IMR-90 (cell line): ENCODE measurements at regions not wholly inside any gene's neighbourhood (a gene's known extent, or its start where the extent isn't known, plus 50 kb on each side); places are given as distances from the start of the nearest gene placed in this dataset.

Source experiments
- ATAC-seq: fragments of 200-7000 bp; cut with Tn5 transposase; 2 replicates; pipeline ENCODE4 v1.9.1; 2020; ENCODE audit warnings: low read depth, mild to moderate bottlenecking, moderate library complexity
- BruUV-seq: library from RNA; stranded (reverse); fragments of 400-500 nt; replicated peaks from 2 replicates; lab custom pipeline; 2021; lab: Mats Ljungman, UMichigan
- CTCF ChIA-PET: fragments of 300-600 bp; formaldehyde crosslinking; extraction: SDS; loops from one replicate; lab custom pipeline; 2021; ENCODE audit warnings: antibody characterized with exemption; lab: Yijun Ruan, JAX
- POLR2A ChIA-PET: fragments of 300-600 bp; sonication (Branson Sonifier 250); formaldehyde crosslinking; loops from one replicate; lab custom pipeline; 2022; ENCODE audit warnings: antibody characterized with exemption; ENCODE audit not compliant: unreplicated experiment; lab: Charles Lee
- DNase-seq: peaks from one replicate; pipeline ENCODE4 v3.0.0; 2013
- H2AFZ ChIP-seq: replicated peaks from 2 replicates; pipeline ENCODE3; 2013; ENCODE audit warnings: low read length, mild to moderate bottlenecking; ENCODE audit not compliant: poor library complexity
- H2AK5ac ChIP-seq: 2 replicates; pipeline ENCODE4 v1.6.1; 2013; ENCODE audit warnings: low read depth, low read length, inconsistent platforms
- H2AK9ac ChIP-seq: replicated peaks from 2 replicates; pipeline ENCODE3; 2013; ENCODE audit warnings: mild to moderate bottlenecking, low read depth, low read length, moderate library complexity; ENCODE audit not compliant: poor library complexity
- H2BK120ac ChIP-seq: 2 replicates; pipeline ENCODE4 v1.6.1; 2013; ENCODE audit warnings: low read depth, low read length, inconsistent platforms
- H2BK15ac ChIP-seq: 3 replicates; pipeline ENCODE4 v1.6.1; 2013; ENCODE audit warnings: low read depth, low read length, inconsistent platforms
- H2BK20ac ChIP-seq: 2 replicates; pipeline ENCODE4 v1.6.1; 2013; ENCODE audit warnings: low read depth, mild to moderate bottlenecking, inconsistent platforms, low read length, moderate library complexity
- H2BK5ac ChIP-seq: 2 replicates; pipeline ENCODE4 v1.6.1; 2013; ENCODE audit warnings: mild to moderate bottlenecking, low read depth, low read length, inconsistent platforms; ENCODE audit not compliant: poor library complexity, severe bottlenecking
- H3K14ac ChIP-seq: replicated peaks from 2 replicates; pipeline ENCODE4 v1.6.1; 2013; ENCODE audit warnings: low read depth, low read length, inconsistent platforms
- H3K18ac ChIP-seq: 2 replicates; pipeline ENCODE4 v1.6.1; 2013; ENCODE audit warnings: low read depth, low read length, control low read depth
- H3K23ac ChIP-seq: 2 replicates; pipeline ENCODE4 v1.6.1; 2013; ENCODE audit warnings: low read depth, low read length, inconsistent platforms
- H3K27ac ChIP-seq: 2 replicates; pipeline ENCODE4 v1.5.1; 2013; ENCODE audit warnings: mild to moderate bottlenecking, control low read depth, low read length; ENCODE audit not compliant: insufficient read depth
- H3K27me3 ChIP-seq: 2 replicates; pipeline ENCODE4 v1.6.1; 2013; ENCODE audit warnings: low read length; ENCODE audit not compliant: control insufficient read depth, insufficient read depth
- H3K36me3 ChIP-seq: 2 replicates; pipeline ENCODE4 v1.6.1; 2013; ENCODE audit warnings: low read length, mixed read lengths; ENCODE audit not compliant: control insufficient read depth, insufficient read depth
- H3K4ac ChIP-seq: 2 replicates; pipeline ENCODE4 v1.6.1; 2013; ENCODE audit warnings: low read depth, low read length, inconsistent platforms
- H3K4me1 ChIP-seq: 2 replicates; pipeline ENCODE4 v1.6.1; 2013; ENCODE audit warnings: low read length, mixed read lengths; ENCODE audit not compliant: control insufficient read depth, insufficient read depth
- H3K4me2 ChIP-seq: 2 replicates; pipeline ENCODE4 v1.6.1; 2013; ENCODE audit warnings: low read depth, mild to moderate bottlenecking, control low read depth, low read length, moderate library complexity
- H3K4me3 ChIP-seq: 2 replicates; pipeline ENCODE4 v1.5.1; 2013; ENCODE audit warnings: low read depth, mild to moderate bottlenecking, control low read depth, low read length, moderate library complexity; ENCODE audit not compliant: insufficient read depth
- H3K56ac ChIP-seq: 2 replicates; pipeline ENCODE4 v1.6.1; 2013; ENCODE audit warnings: low read length, inconsistent platforms; ENCODE audit not compliant: insufficient read depth; ENCODE audit errors: extremely low read depth
- H3K79me1 ChIP-seq, 2 experiments: 2 replicates each; pipeline ENCODE4 v1.6.1; 2013; ENCODE audit warnings: low read length in 2 of 2, inconsistent platforms in 1 of 2, low read depth in 1 of 2
- H3K9ac ChIP-seq: 2 replicates; pipeline ENCODE4 v1.6.1; 2013; ENCODE audit warnings: low read depth, low read length, control low read depth
- H3K9me1 ChIP-seq: 2 replicates; pipeline ENCODE4 v1.6.1; 2013; ENCODE audit warnings: low read length, inconsistent platforms; ENCODE audit not compliant: insufficient read depth
- H3K9me3 ChIP-seq: 2 replicates; pipeline ENCODE4 v1.6.1; 2013; ENCODE audit warnings: low read length; ENCODE audit not compliant: control insufficient read depth, insufficient read depth
- H4K20me1 ChIP-seq: 2 replicates; pipeline ENCODE4 v1.6.1; 2013; ENCODE audit warnings: low read length, inconsistent platforms; ENCODE audit not compliant: insufficient read depth
- H4K5ac ChIP-seq: 2 replicates; pipeline ENCODE4 v1.6.1; 2013; ENCODE audit warnings: mild to moderate bottlenecking, low read depth, low read length, control low read depth
- H4K8ac ChIP-seq, 2 experiments: 2 replicates each; pipeline ENCODE4 v1.6.1; 2013; ENCODE audit warnings: low read depth in 2 of 2, low read length in 2 of 2, control low read depth in 1 of 2, inconsistent platforms in 1 of 2
- H4K91ac ChIP-seq: 2 replicates; pipeline ENCODE4 v1.6.1; 2013; ENCODE audit warnings: low read depth, low read length, inconsistent platforms; ENCODE audit not compliant: insufficient read depth
- BHLHE40 ChIP-seq: fragments of 150-350 bp; IDR thresholded peaks from 2 replicates; pipeline ENCODE4 v1.6.1; 2016; ENCODE audit warnings: mild to moderate bottlenecking, low read depth, low read length
- CEBPB ChIP-seq: IDR thresholded peaks from 2 replicates; pipeline ENCODE4 v1.6.1; 2012; ENCODE audit warnings: low read depth, low read length, improper control_type of control experiment
- FOS ChIP-seq: fragments of 150-350 bp; IDR thresholded peaks from 2 replicates; pipeline ENCODE4 v1.6.1; 2016; ENCODE audit warnings: low read depth, low read length
- MAFK ChIP-seq: IDR thresholded peaks from 2 replicates; pipeline ENCODE4 v1.6.1; 2012; ENCODE audit warnings: low read depth, low read length, improper control_type of control experiment
- MAZ ChIP-seq: IDR thresholded peaks from 2 replicates; pipeline ENCODE4 v1.6.1; 2012; ENCODE audit warnings: low read depth, mild to moderate bottlenecking, low read length, improper control_type of control experiment, moderate library complexity, borderline replicate concordance
- MXI1 ChIP-seq: IDR thresholded peaks from 2 replicates; pipeline ENCODE4 v1.6.1; 2012; ENCODE audit warnings: low read depth, mild to moderate bottlenecking, low read length, moderate library complexity, borderline replicate concordance
- POLR2A ChIP-seq: IDR thresholded peaks from 2 replicates; pipeline ENCODE4 v1.6.1; 2012; ENCODE audit warnings: mild to moderate bottlenecking, low read depth, low read length
- RAD21 ChIP-seq: IDR thresholded peaks from 2 replicates; pipeline ENCODE4 v1.6.1; 2012; ENCODE audit warnings: low read length, improper control_type of control experiment
- RCOR1 ChIP-seq: IDR thresholded peaks from 2 replicates; pipeline ENCODE4 v1.6.1; 2012; ENCODE audit warnings: mild to moderate bottlenecking, low read length, improper control_type of control experiment; ENCODE audit not compliant: insufficient replicate concordance
- RFX5 ChIP-seq: IDR thresholded peaks from 2 replicates; pipeline ENCODE4 v1.8.0; 2012; ENCODE audit warnings: low read depth, mild to moderate bottlenecking, low read length, moderate library complexity
- WGBS, 2 experiments: methylation state at CpG; one replicate each; pipeline versions ENCODE4 v1.1.5 to v1.1.7; 2013; ENCODE audit warnings: missing lambda C conversion rate in 2 of 2; ENCODE audit not compliant: insufficient read length in 1 of 2; ENCODE audit errors: extremely low coverage in 2 of 2; 5-methylcytosine and 5-hydroxymethylcytosine counted together
- dilution Hi-C: fragments of 300-500 bp; cut with HindIII; formaldehyde crosslinking; loops from one replicate; pipeline ENCODE4 v1.14.3; 2018; ENCODE audit warnings: low sequenced_read_pairs; ENCODE audit not compliant: unreplicated experiment
- in situ Hi-C: fragments of 300-500 bp; cut with MboI; formaldehyde crosslinking; loops from 3 replicates; pipeline ENCODE4 v1.14.3; 2019; ENCODE audit warnings: low sequenced_read_pairs, inconsistent platforms, mixed read lengths
- intact Hi-C: fragments of 100-400 bp; cut with micrococcal nuclease; formaldehyde crosslinking; loops from 2 replicates; pipeline ENCODE4 v1.10.0; 2022
- TF ChIP-seq, protein P1 (sequence below): fragments of 150-350 bp; IDR thresholded peaks from 2 replicates; pipeline ENCODE4 v1.6.1; 2017; ENCODE audit warnings: mild to moderate bottlenecking, antibody characterized with exemption, low read length, low read depth
- TF ChIP-seq, protein P2 (sequence below): conservative IDR thresholded peaks from 2 replicates; pipeline ENCODE4 v1.5.1; 2012; ENCODE audit warnings: mild to moderate bottlenecking, low read depth, low read length, improper control_type of control experiment

DNA sequence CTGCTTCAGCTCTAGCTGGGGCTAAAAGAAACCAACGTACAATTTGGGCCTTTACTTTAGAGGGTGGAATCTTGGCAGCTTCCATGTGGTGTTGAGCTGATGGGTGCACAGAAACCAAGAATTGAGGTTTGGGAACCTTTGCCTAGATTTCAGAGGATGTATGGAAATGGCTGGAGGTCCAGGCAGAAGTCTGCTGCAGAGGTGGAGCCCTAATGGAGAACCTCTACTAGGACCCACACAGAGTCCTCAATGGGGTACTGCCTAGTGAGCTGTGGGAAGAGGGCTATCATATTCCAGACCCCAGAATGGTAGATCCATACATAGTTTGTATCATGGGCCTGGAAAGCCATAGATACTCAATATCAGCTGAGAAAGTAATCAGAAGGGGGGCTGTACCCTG is 500.4 kb upstream of the ATP2B1 start:
- no TSS peak for BruUV-seq
- H3K36me3 ChIP-seq = no peaks in the 10 kb centered on the region

More for the DNA sequence above, 500.4 kb upstream of the ATP2B1 start:
- dilution Hi-C loops = no loop called here
- DNase-seq (no peak), ATAC-seq (no peak)
- no peaks in the 10 kb centered on the region for H3K4me1 ChIP-seq
- no CpG with 5 or more reads among the region's 1 CpG for WGBS, 2 experiments
- no peak overlapping the region for H2AK5ac ChIP-seq
- no peak overlapping the region for H3K56ac ChIP-seq
- no peak overlapping the region for H3K23ac ChIP-seq
- H3K9ac ChIP-seq = no peak overlapping the region
- H2BK15ac ChIP-seq = no peak overlapping the region
- no peak overlapping the region for H2AFZ ChIP-seq
- no peak overlapping the region for H3K14ac ChIP-seq
- H3K4me3 ChIP-seq = no peak overlapping the region
- ChIA-PET POLR2A (interaction anchor here (0.8 kb wide), 1 partner anchor 692 kb away, joined by 3 read pairs; no protein-coding TSS in a partner anchor), CTCF (no interaction called here)
- no peak overlapping the region for H4K8ac ChIP-seq
- H2BK5ac ChIP-seq = no peak overlapping the region
- no peaks in the 10 kb centered on the region for H3K9me1 ChIP-seq
- H4K20me1 ChIP-seq = no peaks in the 10 kb centered on the region
- no peak overlapping the region for H2AK9ac ChIP-seq
- H2BK120ac ChIP-seq = no peak overlapping the region
- 0 out of 2 replicates have a peak, but pooled peaks cover 2% of the 10 kb centered on the region for H3K9me3 ChIP-seq
- no peaks in the 10 kb centered on the region for H3K27me3 ChIP-seq
- H4K91ac ChIP-seq = no peak overlapping the region
- no peak overlapping the region for H3K4ac ChIP-seq
- no peak overlapping the region for H3K4me2 ChIP-seq
- TF ChIP-seq RCOR1 (no peak), MAFK (no peak), RFX5 (no peak), POLR2A (no peak), FOS (no peak), CEBPB (no peak), RAD21 (no peak), MXI1 (no peak), BHLHE40 (no peak), MAZ (no peak)
- TF ChIP-seq, protein P1, sequence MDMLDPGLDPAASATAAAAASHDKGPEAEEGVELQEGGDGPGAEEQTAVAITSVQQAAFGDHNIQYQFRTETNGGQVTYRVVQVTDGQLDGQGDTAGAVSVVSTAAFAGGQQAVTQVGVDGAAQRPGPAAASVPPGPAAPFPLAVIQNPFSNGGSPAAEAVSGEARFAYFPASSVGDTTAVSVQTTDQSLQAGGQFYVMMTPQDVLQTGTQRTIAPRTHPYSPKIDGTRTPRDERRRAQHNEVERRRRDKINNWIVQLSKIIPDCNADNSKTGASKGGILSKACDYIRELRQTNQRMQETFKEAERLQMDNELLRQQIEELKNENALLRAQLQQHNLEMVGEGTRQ = no peak
- TF ChIP-seq, protein P2, sequence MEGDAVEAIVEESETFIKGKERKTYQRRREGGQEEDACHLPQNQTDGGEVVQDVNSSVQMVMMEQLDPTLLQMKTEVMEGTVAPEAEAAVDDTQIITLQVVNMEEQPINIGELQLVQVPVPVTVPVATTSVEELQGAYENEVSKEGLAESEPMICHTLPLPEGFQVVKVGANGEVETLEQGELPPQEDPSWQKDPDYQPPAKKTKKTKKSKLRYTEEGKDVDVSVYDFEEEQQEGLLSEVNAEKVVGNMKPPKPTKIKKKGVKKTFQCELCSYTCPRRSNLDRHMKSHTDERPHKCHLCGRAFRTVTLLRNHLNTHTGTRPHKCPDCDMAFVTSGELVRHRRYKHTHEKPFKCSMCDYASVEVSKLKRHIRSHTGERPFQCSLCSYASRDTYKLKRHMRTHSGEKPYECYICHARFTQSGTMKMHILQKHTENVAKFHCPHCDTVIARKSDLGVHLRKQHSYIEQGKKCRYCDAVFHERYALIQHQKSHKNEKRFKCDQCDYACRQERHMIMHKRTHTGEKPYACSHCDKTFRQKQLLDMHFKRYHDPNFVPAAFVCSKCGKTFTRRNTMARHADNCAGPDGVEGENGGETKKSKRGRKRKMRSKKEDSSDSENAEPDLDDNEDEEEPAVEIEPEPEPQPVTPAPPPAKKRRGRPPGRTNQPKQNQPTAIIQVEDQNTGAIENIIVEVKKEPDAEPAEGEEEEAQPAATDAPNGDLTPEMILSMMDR = no peak
- H3K79me1 ChIP-seq = no peaks in the 10 kb centered on the region
- in situ Hi-C loops = no loop called here
- no peak overlapping the region for H3K27ac ChIP-seq
- H3K18ac ChIP-seq = no peak overlapping the region
- intact Hi-C loops = no loop called here
- H4K5ac ChIP-seq = no peak overlapping the region
- no peak overlapping the region for H2BK20ac ChIP-seq
